HG03139 (cell line): ENCODE measurements at regions not wholly inside any gene's neighbourhood (a gene's known extent, or its start where the extent isn't known, plus 50 kb on each side); places are given as distances from the start of the nearest gene placed in this dataset.

Experiments used
- ATAC-seq: cut with Tn5 transposase; IDR thresholded peaks from one replicate; pipeline ENCODE4 v1.9.1; 2021; ENCODE audit not compliant: unreplicated experiment

- no peak for ATAC-seq
Measured at GRCh38 chr18:42137693-42138375, 182.8 kb downstream of the PIK3C3 start.

GRCh38 chr18:42141439-42141838 lies 186.4 kb downstream of the PIK3C3 start:
- ATAC-seq: no peak

- ATAC-seq: no peak
Measured at GRCh38 chr18:42155024-42155423, 200.0 kb downstream of the PIK3C3 start.

- ATAC-seq: no peak
Measured at GRCh38 chr18:42156281-42156680, 201.2 kb downstream of the PIK3C3 start.

GRCh38 chr18:42157420-42157819 lies 202.4 kb downstream of the PIK3C3 start:
- no peak for ATAC-seq

- no peak for ATAC-seq
Measured at GRCh38 chr18:42157878-42158277, 202.8 kb downstream of the PIK3C3 start.

- no peak for ATAC-seq
Measured at GRCh38 chr18:42159146-42159545, 204.1 kb downstream of the PIK3C3 start.

GRCh38 chr18:42163321-42163720 lies 208.3 kb downstream of the PIK3C3 start:
- ATAC-seq: no peak

GRCh38 chr18:42164556-42164955 lies 209.5 kb downstream of the PIK3C3 start:
- no peak for ATAC-seq

- no peak for ATAC-seq
Measured at GRCh38 chr18:42165922-42166513, 211.0 kb downstream of the PIK3C3 start.

- ATAC-seq: no peak
Measured at GRCh38 chr18:42168487-42168886, 213.5 kb downstream of the PIK3C3 start.

- no peak for ATAC-seq
Measured at GRCh38 chr18:42168907-42169306, 213.9 kb downstream of the PIK3C3 start.

- ATAC-seq: no peak
Measured at GRCh38 chr18:42174909-42175308, 219.9 kb downstream of the PIK3C3 start.

GRCh38 chr18:42176599-42176998 lies 221.6 kb downstream of the PIK3C3 start:
- ATAC-seq: no peak

GRCh38 chr18:42177390-42177789 lies 222.4 kb downstream of the PIK3C3 start:
- no peak for ATAC-seq

- ATAC-seq: no peak
Measured at GRCh38 chr18:42178376-42179080, 223.5 kb downstream of the PIK3C3 start.

- no peak for ATAC-seq
Measured at GRCh38 chr18:42179542-42180121, 224.6 kb downstream of the PIK3C3 start.

- ATAC-seq: no peak
Measured at GRCh38 chr18:42181474-42181873, 226.4 kb downstream of the PIK3C3 start.

- ATAC-seq: no peak
Measured at GRCh38 chr18:42182728-42183700, 228.0 kb downstream of the PIK3C3 start.

GRCh38 chr18:42183746-42184145 lies 228.7 kb downstream of the PIK3C3 start:
- no peak for ATAC-seq
